ENCODE measurements at regions not wholly inside any gene's neighbourhood (a gene's known extent, or its start where the extent isn't known, plus 50 kb on each side); places are given as distances from the start of the nearest gene placed in this dataset.
"Not testable (repeated sequence)": the region's sequence is repeated elsewhere in the genome, so short reads cannot be mapped to it uniquely, and the experiment has no call there.

GRCh38 chr16:29294400-29294933 lies 112.0 kb downstream of the NPIPB11 start:
- not testable (repeated sequence) for DNase-seq

- DNase-seq: not testable (repeated sequence)
Measured at GRCh38 chr16:29293545-29293944, 113.0 kb downstream of the NPIPB11 start.

GRCh38 chr16:29292952-29293471 lies 113.5 kb downstream of the NPIPB11 start:
- not testable (repeated sequence) for DNase-seq

- DNase-seq: not testable (repeated sequence)
Measured at GRCh38 chr16:29291329-29292271, 114.9 kb downstream of the NPIPB11 start.

GRCh38 chr16:29290631-29291247 lies 115.8 kb downstream of the NPIPB11 start:
- peak; percentile 44 for DNase-seq

- not testable (repeated sequence) for DNase-seq
Measured at GRCh38 chr16:29289516-29290239, 116.8 kb downstream of the NPIPB11 start.

GRCh38 chr16:29288711-29289474 lies 117.6 kb downstream of the NPIPB11 start:
- not testable (repeated sequence) for DNase-seq

- not testable (repeated sequence) for DNase-seq
Measured at GRCh38 chr16:29287871-29288535, 118.5 kb downstream of the NPIPB11 start.

GRCh38 chr16:29287246-29287645 lies 119.3 kb downstream of the NPIPB11 start:
- DNase-seq: not testable (repeated sequence)

- DNase-seq: not testable (repeated sequence)
Measured at GRCh38 chr16:29286796-29287195, 119.7 kb downstream of the NPIPB11 start.

- not testable (repeated sequence) for DNase-seq
Measured at GRCh38 chr16:29286161-29286560, 120.3 kb downstream of the NPIPB11 start.

GRCh38 chr16:29285151-29285885 lies 121.2 kb downstream of the NPIPB11 start:
- not testable (repeated sequence) for DNase-seq

- DNase-seq: not testable (repeated sequence)
Measured at GRCh38 chr16:29284723-29285122, 121.8 kb downstream of the NPIPB11 start.

- DNase-seq: not testable (repeated sequence)
Measured at GRCh38 chr16:29284159-29284558, 122.4 kb downstream of the NPIPB11 start.

GRCh38 chr16:29278097-29278871 lies 128.2 kb downstream of the NPIPB11 start:
- not testable (repeated sequence) for DNase-seq

- DNase-seq: not testable (repeated sequence)
Measured at GRCh38 chr16:29276446-29276845, 130.1 kb downstream of the NPIPB11 start.

- DNase-seq: not testable (repeated sequence)
Measured at GRCh38 chr16:29274055-29275035, 132.2 kb downstream of the NPIPB11 start.

Data from activated T-cell treated with anti-CD3 and anti-CD28 coated beads for 4 hours (primary cell).